GM12878 (cell line): ENCODE measurements at regions not wholly inside any gene's neighbourhood (a gene's known extent, or its start where the extent isn't known, plus 50 kb on each side); places are given as distances from the start of the nearest gene placed in this dataset.

Experiments used
- ATAC-seq: fragments of 200-7000 bp; cut with Tn5 transposase; 3 replicates; pipeline ENCODE4 v1.9.1; 2020; ENCODE audit warnings: mild to moderate bottlenecking, moderate library complexity
- BruUV-seq: library from RNA; stranded (reverse); fragments of 400-500 nt; replicated peaks from 2 replicates; lab custom pipeline; 2021; lab: Mats Ljungman, UMichigan
- CTCF ChIA-PET: fragments of 300-600 bp; sonication (Branson Sonifier 250); formaldehyde crosslinking; extraction: SDS; loops from one replicate; lab custom pipeline; 2021; ENCODE audit warnings: inconsistent platforms; lab: Yijun Ruan, JAX
- POLR2A ChIA-PET: fragments of 350-600 bp; formaldehyde crosslinking; extraction: SDS; loops from one replicate; lab custom pipeline; 2021; ENCODE audit warnings: inconsistent platforms; lab: Charles Lee
- RAD21 ChIA-PET: fragments of 300-600 bp; sonication (Branson Sonifier 250); formaldehyde crosslinking; loops from one replicate; lab custom pipeline; 2023; ENCODE audit warnings: antibody characterized with exemption; ENCODE audit not compliant: unreplicated experiment; lab: Charles Lee
- SMC1A ChIA-PET: fragments of 300-600 bp; sonication (Branson Sonifier 250); formaldehyde crosslinking; loops from one replicate; lab custom pipeline; 2023; ENCODE audit not compliant: unreplicated experiment, uncharacterized antibody; lab: Charles Lee
- DNase-seq: peaks from one replicate; pipeline ENCODE4 v3.0.0-alpha.2; 2011; ENCODE audit warnings: low read depth, low spot score
- FAIRE-seq: peaks from 3 replicates; lab custom pipeline; 2011; peaks lifted over from hg19 to GRCh38; lab: Jason Lieb, UNC
- H2AFZ ChIP-seq: 2 replicates; pipeline ENCODE4 v1.6.0; 2011; ENCODE audit warnings: low read depth, low read length, control low read depth; ENCODE audit not compliant: control insufficient read depth
- H3K27ac ChIP-seq: 2 replicates; pipeline ENCODE4 v1.5.1; 2011; ENCODE audit warnings: control low read depth; ENCODE audit not compliant: control insufficient read depth, insufficient read depth
- H3K27me3 ChIP-seq, 2 experiments: replicated peaks in 1 of 2; 2 replicates each; pipeline versions ENCODE4 v1.6.0 to v1.6.1; 2011; ENCODE audit warnings: low read length in 1 of 2; ENCODE audit not compliant: control insufficient read depth in 2 of 2, insufficient read depth in 2 of 2
- H3K36me3 ChIP-seq, 2 experiments: 2 replicates each; pipeline ENCODE4 v1.5.1; 2011; ENCODE audit warnings: low read length in 1 of 2; ENCODE audit not compliant: control insufficient read depth in 2 of 2, insufficient read depth in 2 of 2
- H3K4me1 ChIP-seq: 2 replicates; pipeline ENCODE4 v1.6.1; 2011; ENCODE audit warnings: mild to moderate bottlenecking, low read length, moderate library complexity, mixed read lengths; ENCODE audit not compliant: control insufficient read depth, insufficient read depth
- H3K4me2 ChIP-seq: 2 replicates; pipeline ENCODE4 v1.6.0; 2011; ENCODE audit warnings: control low read depth; ENCODE audit not compliant: control insufficient read depth, insufficient read depth
- H3K4me3 ChIP-seq: fragments of 200-600 bp; sonication (generic); 2 replicates; pipeline ENCODE4 v1.5.1; 2016
- H3K79me2 ChIP-seq: 2 replicates; pipeline ENCODE4 v1.6.0; 2011; ENCODE audit warnings: low read length; ENCODE audit not compliant: control insufficient read depth, insufficient read depth
- H3K9ac ChIP-seq: 2 replicates; pipeline ENCODE4 v1.8.0; 2011; ENCODE audit warnings: low read length, control low read depth, mixed read lengths; ENCODE audit not compliant: control insufficient read depth, insufficient read depth
- H3K9me3 ChIP-seq: replicated peaks from 3 replicates; pipeline ENCODE4 v1.5.1; 2011; ENCODE audit warnings: mild to moderate bottlenecking, low read length; ENCODE audit not compliant: control insufficient read depth, insufficient read depth
- H4K20me1 ChIP-seq: 2 replicates; pipeline ENCODE4 v1.6.0; 2011; ENCODE audit not compliant: control insufficient read depth, insufficient read depth
- EP300 ChIP-seq, 2 experiments: fragments of 150-350 bp in 1 of 2; IDR thresholded peaks; 2 replicates each; pipeline ENCODE4 v1.6.1; 2011 to 2012; ENCODE audit warnings: low read depth in 2 of 2, low read length in 2 of 2, borderline replicate concordance in 1 of 2, improper control_type of control experiment in 1 of 2, inconsistent platforms in 1 of 2; ENCODE audit not compliant: control insufficient read depth in 1 of 2
- MYC ChIP-seq: IDR thresholded peaks from 2 replicates; pipeline ENCODE4 v1.6.1; 2011; ENCODE audit warnings: mild to moderate bottlenecking, low read length, moderate library complexity, inconsistent platforms; ENCODE audit not compliant: insufficient read depth, insufficient replicate concordance, insufficient read length, severe bottlenecking
- RBBP5 ChIP-seq: fragments of 200-600 bp; sonication (generic); conservative IDR thresholded peaks from 2 replicates; pipeline ENCODE4 v1.6.1; 2016
- SKIL ChIP-seq: fragments of 450-650 bp; IDR thresholded peaks from 2 replicates; pipeline ENCODE4 v1.6.1; 2017; ENCODE audit warnings: mild to moderate bottlenecking, low read depth, inconsistent platforms; ENCODE audit not compliant: poor library complexity, severe bottlenecking
- TAF1 ChIP-seq: IDR thresholded peaks from 2 replicates; pipeline ENCODE4 v1.6.1; 2011; ENCODE audit warnings: mild to moderate bottlenecking, low read depth, low read length, borderline replicate concordance
- ZNF24 ChIP-seq: fragments of 450-650 bp; IDR thresholded peaks from 2 replicates; pipeline ENCODE4 v1.6.1; 2017; ENCODE audit warnings: antibody characterized with exemption, mild to moderate bottlenecking
- WGBS: methylation state at CpG from one replicate; pipeline ENCODE4 v1.1.6; 2016; ENCODE audit warnings: low lambda C conversion rate; ENCODE audit not compliant: insufficient replicate concordance, insufficient coverage; ENCODE audit errors: missing lambda C conversion rate; 5-methylcytosine and 5-hydroxymethylcytosine counted together
- in situ Hi-C: fragments of 300-500 bp; cut with MboI; formaldehyde crosslinking; loops from 9 replicates; pipeline ENCODE4 v1.14.3; 2018; ENCODE audit warnings: mixed read lengths
- intact Hi-C: fragments of 100-400 bp; cut with micrococcal nuclease; formaldehyde crosslinking; loops from one replicate; pipeline ENCODE4 v1.14.2; 2022; ENCODE audit not compliant: unreplicated experiment
- TF ChIP-seq, protein P1 (sequence below): fragments of 450-650 bp; IDR thresholded peaks from 2 replicates; pipeline ENCODE4 v1.6.1; 2017; ENCODE audit warnings: low read depth, mild to moderate bottlenecking, moderate library complexity

- BruUV-seq, result no TSS peak
- H3K4me2 ChIP-seq, result no peak overlapping the region
- H2AFZ ChIP-seq, result no peak overlapping the region
- H3K27me3 ChIP-seq, result no peaks in the 10 kb centered on the region
- no peaks in the 10 kb centered on the region for H3K4me1 ChIP-seq
- DNase-seq (no peak), FAIRE-seq (no peak), ATAC-seq (no peak)
- H3K36me3 ChIP-seq, result no peaks in the 10 kb centered on the region
- TF ChIP-seq TAF1, result no peak
- intact Hi-C loops (no loop called here), in situ Hi-C loops (no loop called here)
- ChIA-PET RAD21 (no interaction called here), CTCF (interaction anchor here (1.0 kb wide), 1 partner anchor 11 kb away, joined by 3 read pairs; no protein-coding TSS in a partner anchor), SMC1A (interaction anchor here (1.2 kb wide), 1 partner anchor 16 kb away, joined by 3 read pairs; no protein-coding TSS in a partner anchor), POLR2A (no interaction called here)
- H3K27ac ChIP-seq, result no peak overlapping the region
- H3K9ac ChIP-seq, result no peak overlapping the region
- H4K20me1 ChIP-seq, result no peaks in the 10 kb centered on the region
- 30% methylated on average over 1 of the region's 1 CpG for WGBS
- H3K9me3 ChIP-seq, result no peaks in the 10 kb centered on the region
- no peaks in the 10 kb centered on the region for H3K79me2 ChIP-seq
- no peak overlapping the region for H3K4me3 ChIP-seq
Measured at GRCh38 chr5:105057893-105058292, 1495.3 kb upstream of the NUDT12 start.

DNA sequence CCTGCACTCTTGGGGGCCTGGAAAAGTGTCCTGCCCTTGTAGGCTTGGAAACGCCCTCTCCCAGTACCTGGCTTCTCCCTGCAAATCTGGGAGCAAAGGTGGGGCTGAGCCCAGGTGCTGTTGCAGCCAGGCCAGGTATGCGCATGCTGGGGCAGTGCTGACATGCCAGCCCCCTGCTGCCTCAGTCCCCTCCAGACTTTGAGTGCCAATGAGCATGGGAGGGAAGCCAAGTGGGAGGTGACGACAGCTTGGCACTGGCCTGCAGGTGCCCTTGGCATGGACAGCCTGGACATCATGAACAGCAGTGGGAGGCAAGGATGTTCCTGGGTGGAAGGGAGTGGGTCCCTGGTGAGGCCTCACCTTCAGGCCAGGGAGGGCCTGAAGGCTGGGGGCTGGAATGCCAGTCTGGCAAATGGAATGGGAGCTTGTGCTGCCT, 1494.4 kb upstream of the NUDT12 start:
- H3K4me2 ChIP-seq, result no peak overlapping the region
- ChIA-PET CTCF (interaction anchor here (1.0 kb wide), 1 partner anchor 12 kb away, joined by 3 read pairs; no protein-coding TSS in a partner anchor), SMC1A (no interaction called here), RAD21 (no interaction called here), POLR2A (no interaction called here)
- no peaks in the 10 kb centered on the region for H3K27me3 ChIP-seq
- in situ Hi-C loops, result no loop called here
- no peak for FAIRE-seq
- WGBS, result 18% methylated on average over 3 of the region's 3 CpGs
- intact Hi-C loops, result no loop called here
- H3K9me3 ChIP-seq, result no peaks in the 10 kb centered on the region
- H3K4me1 ChIP-seq, result no peaks in the 10 kb centered on the region
- H3K4me3 ChIP-seq, result no peak overlapping the region
- no peak overlapping the region for H3K27ac ChIP-seq
- no peak for DNase-seq
- no peaks in the 10 kb centered on the region for H4K20me1 ChIP-seq
- H2AFZ ChIP-seq, result no peak overlapping the region
- no peaks in the 10 kb centered on the region for H3K36me3 ChIP-seq
- no TSS peak for BruUV-seq
- TF ChIP-seq SKIL (no peak), ZNF24 (no peak), EP300 (IDR thresholded peaks at IDR 0.05; ENCODE audit: borderline replicate concordance in 1 of 2, control insufficient read depth in 1 of 2, low read depth in 2 of 2, low read length in 2 of 2) (no peak), RBBP5 (no peak), MYC (no peak)
- TF ChIP-seq, protein P1, sequence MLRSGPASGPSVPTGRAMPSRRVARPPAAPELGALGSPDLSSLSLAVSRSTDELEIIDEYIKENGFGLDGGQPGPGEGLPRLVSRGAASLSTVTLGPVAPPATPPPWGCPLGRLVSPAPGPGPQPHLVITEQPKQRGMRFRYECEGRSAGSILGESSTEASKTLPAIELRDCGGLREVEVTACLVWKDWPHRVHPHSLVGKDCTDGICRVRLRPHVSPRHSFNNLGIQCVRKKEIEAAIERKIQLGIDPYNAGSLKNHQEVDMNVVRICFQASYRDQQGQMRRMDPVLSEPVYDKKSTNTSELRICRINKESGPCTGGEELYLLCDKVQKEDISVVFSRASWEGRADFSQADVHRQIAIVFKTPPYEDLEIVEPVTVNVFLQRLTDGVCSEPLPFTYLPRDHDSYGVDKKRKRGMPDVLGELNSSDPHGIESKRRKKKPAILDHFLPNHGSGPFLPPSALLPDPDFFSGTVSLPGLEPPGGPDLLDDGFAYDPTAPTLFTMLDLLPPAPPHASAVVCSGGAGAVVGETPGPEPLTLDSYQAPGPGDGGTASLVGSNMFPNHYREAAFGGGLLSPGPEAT, result no peak
- TF ChIP-seq, all 136 proteins: peak for 0
- ATAC-seq, result no peak
- Histone ChIP-seq H3K79me2 (no peaks in the 10 kb centered on the region), H3K9ac (no peak overlapping the region)
